B cell (primary cell): ENCODE measurements at regions not wholly inside any gene's neighbourhood (a gene's known extent, or its start where the extent isn't known, plus 50 kb on each side); places are given as distances from the start of the nearest gene placed in this dataset.

Experiments used
- ATAC-seq: fragments of 200-7000 bp; cut with Tn5 transposase; one replicate; pipeline ENCODE4 v1.10.0; 2021; ENCODE audit warnings: low read depth, mild to moderate bottlenecking, moderate number of reproducible peaks, moderate library complexity
- CTCF ChIA-PET: fragments of 350-600 bp; sonication (Branson Sonifier 250); formaldehyde crosslinking; loops from one replicate; lab custom pipeline; 2021; ENCODE audit warnings: antibody characterized with exemption, inconsistent platforms; lab: Charles Lee
- POLR2A ChIA-PET: fragments of 350-600 bp; sonication (Branson Sonifier 250); formaldehyde crosslinking; loops from one replicate; lab custom pipeline; 2021; ENCODE audit warnings: antibody characterized with exemption; lab: Charles Lee
- DNase-seq: peaks from one replicate; pipeline ENCODE4 v3.0.0; 2013
- H2AFZ ChIP-seq: 2 replicates; pipeline ENCODE4 v1.6.1; 2012; ENCODE audit warnings: mild to moderate bottlenecking, low read depth, low read length; ENCODE audit not compliant: insufficient read depth, poor library complexity, severe bottlenecking
- H3K27ac ChIP-seq, 2 donors: 1 replicate in 1 of 2; 2 replicates in 1 of 2; pipeline ENCODE4 v1.5.1; 2012 to 2013; ENCODE audit warnings: low read length in 2 of 2, mild to moderate bottlenecking in 2 of 2, moderate library complexity in 1 of 2
- H3K27me3 ChIP-seq, 4 experiments: fragments of 200-600 bp in 1 of 4; sonication (generic) in 1 of 4; replicated peaks in 1 of 4; 1 replicate in 2 of 4; 2 replicates in 2 of 4; pipeline versions ENCODE4 v1.6.1 to v1.7.0; 2013 to 2016; ENCODE audit warnings: low read length in 3 of 4, mild to moderate bottlenecking in 2 of 4, mixed read lengths in 1 of 4, moderate library complexity in 1 of 4; ENCODE audit not compliant: insufficient read depth in 4 of 4, control insufficient read depth in 3 of 4; ENCODE audit errors: control extremely low read depth in 1 of 4
- H3K36me3 ChIP-seq, 2 experiments: replicated peaks in 1 of 2; 1 replicate in 1 of 2; 2 replicates in 1 of 2; pipeline versions ENCODE4 v1.6.1 to v1.7.1; 2013; ENCODE audit warnings: low read length in 1 of 2; ENCODE audit not compliant: insufficient read depth in 2 of 2, control insufficient read depth in 1 of 2; ENCODE audit errors: control extremely low read depth in 1 of 2, extremely low read depth in 1 of 2
- H3K4me1 ChIP-seq, 2 donors: fragments of 200-600 bp in 1 of 2; sonication (generic) in 1 of 2; 1 replicate in 1 of 2; 2 replicates in 1 of 2; pipeline versions ENCODE4 v1.5.1 to v1.6.1; 2013 to 2017; ENCODE audit warnings: low read length in 2 of 2; ENCODE audit not compliant: control insufficient read depth in 2 of 2, insufficient read depth in 2 of 2
- H3K4me2 ChIP-seq: replicated peaks from 2 replicates; pipeline ENCODE3; 2012; ENCODE audit warnings: mild to moderate bottlenecking, low read depth, low read length; ENCODE audit not compliant: poor library complexity, severe bottlenecking
- H3K4me3 ChIP-seq, 5 experiments: fragments of 200-600 bp in 1 of 5; sonication (generic) in 1 of 5; 1 replicate in 3 of 5; 2 replicates in 2 of 5; pipeline versions ENCODE4 v1.5.1 to v1.7.0; 2011 to 2016; ENCODE audit warnings: low read length in 4 of 5, mild to moderate bottlenecking in 4 of 5, low read depth in 2 of 5, control low read depth in 1 of 5, moderate library complexity in 1 of 5; ENCODE audit not compliant: insufficient read depth in 1 of 5; ENCODE audit errors: control extremely low read depth in 1 of 5, extremely low read depth in 1 of 5
- H3K79me2 ChIP-seq: fragments of 200-600 bp; sonication (generic); one replicate; pipeline ENCODE4 v1.6.0; 2016; ENCODE audit warnings: low read length; ENCODE audit not compliant: control insufficient read depth, insufficient read depth
- H3K9ac ChIP-seq: fragments of 200-600 bp; sonication (generic); 2 replicates; pipeline ENCODE4 v1.6.1; 2017; ENCODE audit warnings: mild to moderate bottlenecking, low read length, moderate library complexity
- H3K9me3 ChIP-seq, 3 donors: one replicate each; pipeline versions ENCODE4 v1.6.1 to v1.7.1; 2013; ENCODE audit warnings: low read length in 2 of 3; ENCODE audit not compliant: control insufficient read depth in 2 of 3, insufficient read depth in 1 of 3; ENCODE audit errors: control extremely low read depth in 1 of 3
- H4K20me1 ChIP-seq: 2 replicates; pipeline ENCODE4 v1.6.0; 2012; ENCODE audit warnings: mild to moderate bottlenecking, low read length; ENCODE audit not compliant: insufficient read depth, control insufficient read depth, poor library complexity, severe bottlenecking
- H3K27ac Mint-ChIP-seq: one replicate; pipeline ENCODE4 v1.8.0; 2021; ENCODE audit warnings: mixed read lengths
- H3K27me3 Mint-ChIP-seq: one replicate; pipeline ENCODE4 v1.8.0; 2021; ENCODE audit warnings: mixed read lengths
- H3K4me1 Mint-ChIP-seq: one replicate; pipeline ENCODE4 v1.8.0; 2021; ENCODE audit warnings: mixed read lengths
- H3K4me3 Mint-ChIP-seq: one replicate; pipeline ENCODE4 v1.8.0; 2021; ENCODE audit warnings: mixed read lengths
- H3K9me3 Mint-ChIP-seq: one replicate; pipeline ENCODE4 v1.8.0; 2022; ENCODE audit warnings: mixed read lengths; ENCODE audit not compliant: insufficient read depth
- EZH2 ChIP-seq: IDR thresholded peaks from 2 replicates; pipeline ENCODE4 v1.6.1; 2012; ENCODE audit warnings: borderline replicate concordance, low read depth, mild to moderate bottlenecking, moderate library complexity, low read length; ENCODE audit not compliant: insufficient read depth, poor library complexity, severe bottlenecking
- WGBS: methylation state at CpG from one replicate; pipeline ENCODE4 v1.1.5; 2013; ENCODE audit warnings: missing lambda C conversion rate; ENCODE audit not compliant: insufficient coverage; 5-methylcytosine and 5-hydroxymethylcytosine counted together
- intact Hi-C: fragments of 100-400 bp; cut with micrococcal nuclease; formaldehyde crosslinking; loops from one replicate; pipeline ENCODE4 v1.10.0; 2022
- TF ChIP-seq, protein P1 (sequence below): fragments of 200-600 bp; IDR thresholded peaks from one replicate; pipeline ENCODE4 v1.8.0; 2022; ENCODE audit warnings: antibody characterized with exemption, mild to moderate bottlenecking

DNA sequence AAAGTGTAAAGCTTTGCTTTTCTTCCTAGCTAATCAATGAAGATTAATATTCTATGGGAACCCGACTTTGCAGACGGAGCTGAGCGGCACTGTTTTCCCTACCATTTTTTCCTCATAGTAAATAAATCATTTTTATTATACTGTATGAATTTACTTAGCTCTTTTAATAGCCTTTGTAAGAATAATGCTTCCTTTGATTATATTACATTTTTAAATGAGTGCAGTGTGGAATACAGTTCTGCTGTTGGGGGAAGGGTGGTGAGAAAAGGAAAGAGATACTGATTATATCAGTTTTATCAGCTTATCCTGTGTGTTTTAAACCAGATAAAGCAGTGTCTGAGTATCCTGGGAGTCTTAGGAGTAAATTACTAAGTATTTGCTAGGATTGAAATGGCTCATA lies 221.4 kb upstream of the RBFOX1 start:
- Histone ChIP-seq H3K79me2 (no peaks in the 10 kb centered on the region), H2AFZ (no peak overlapping the region), H4K20me1 (no peaks in the 10 kb centered on the region), H3K9ac (no peak overlapping the region), H3K4me1 (no peaks in the 10 kb centered on the region), H3K27ac (no peak overlapping the region), H3K4me3 (no peak overlapping the region), H3K4me2 (no peak overlapping the region), H3K27me3 (no peaks in the 10 kb centered on the region), H3K36me3 (no peaks in the 10 kb centered on the region), H3K9me3 (no peaks in the 10 kb centered on the region)
- ATAC-seq, result no peak
- Mint-ChIP-seq H3K4me1 (no peaks in the 10 kb centered on the region), H3K27ac (no peak overlapping the region), H3K27me3 (no peaks in the 10 kb centered on the region), H3K9me3 (peaks cover 7% of the 10 kb centered on the region), H3K4me3 (no peak overlapping the region)
- intact Hi-C loops, result no loop called here
- TF ChIP-seq, protein P1, sequence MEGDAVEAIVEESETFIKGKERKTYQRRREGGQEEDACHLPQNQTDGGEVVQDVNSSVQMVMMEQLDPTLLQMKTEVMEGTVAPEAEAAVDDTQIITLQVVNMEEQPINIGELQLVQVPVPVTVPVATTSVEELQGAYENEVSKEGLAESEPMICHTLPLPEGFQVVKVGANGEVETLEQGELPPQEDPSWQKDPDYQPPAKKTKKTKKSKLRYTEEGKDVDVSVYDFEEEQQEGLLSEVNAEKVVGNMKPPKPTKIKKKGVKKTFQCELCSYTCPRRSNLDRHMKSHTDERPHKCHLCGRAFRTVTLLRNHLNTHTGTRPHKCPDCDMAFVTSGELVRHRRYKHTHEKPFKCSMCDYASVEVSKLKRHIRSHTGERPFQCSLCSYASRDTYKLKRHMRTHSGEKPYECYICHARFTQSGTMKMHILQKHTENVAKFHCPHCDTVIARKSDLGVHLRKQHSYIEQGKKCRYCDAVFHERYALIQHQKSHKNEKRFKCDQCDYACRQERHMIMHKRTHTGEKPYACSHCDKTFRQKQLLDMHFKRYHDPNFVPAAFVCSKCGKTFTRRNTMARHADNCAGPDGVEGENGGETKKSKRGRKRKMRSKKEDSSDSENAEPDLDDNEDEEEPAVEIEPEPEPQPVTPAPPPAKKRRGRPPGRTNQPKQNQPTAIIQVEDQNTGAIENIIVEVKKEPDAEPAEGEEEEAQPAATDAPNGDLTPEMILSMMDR, result no peak
- TF ChIP-seq EZH2, result no peak
- DNase-seq, result no peak
- ChIA-PET CTCF (no interaction called here), POLR2A (no interaction called here)
- no CpG with 5 or more reads among the region's 3 CpGs for WGBS

DNA sequence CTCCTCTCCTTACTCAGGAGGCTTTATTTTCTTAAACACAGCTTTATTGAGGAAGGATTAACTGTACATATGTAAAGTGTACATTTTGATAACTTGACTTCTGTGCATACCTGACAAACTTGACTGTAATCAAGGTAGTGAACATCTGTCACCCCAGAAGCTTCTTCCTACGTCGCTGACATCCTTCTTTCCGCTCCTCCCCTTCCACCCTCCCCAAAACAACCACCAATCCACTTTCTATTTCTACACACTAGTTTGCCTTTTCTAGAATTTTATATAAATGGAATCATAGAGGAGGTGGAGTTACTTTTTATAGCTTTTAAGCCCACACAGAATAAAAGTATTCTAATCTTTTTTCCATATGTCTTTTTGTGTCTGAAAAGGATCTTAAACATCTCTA lies 225.2 kb upstream of the RBFOX1 start:
- H4K20me1 ChIP-seq, result no peaks in the 10 kb centered on the region
- ChIA-PET CTCF (no interaction called here), POLR2A (no interaction called here)
- intact Hi-C loops, result no loop called here
- H3K4me3 ChIP-seq, result no peak overlapping the region
- no peaks in the 10 kb centered on the region for H3K27me3 Mint-ChIP-seq
- no peaks in the 10 kb centered on the region for H3K9me3 ChIP-seq
- no peak overlapping the region for H3K4me2 ChIP-seq
- no peak overlapping the region for H3K27ac ChIP-seq
- no peaks in the 10 kb centered on the region for H3K27me3 ChIP-seq
- no CpG with 5 or more reads among the region's 3 CpGs for WGBS
- TF ChIP-seq, protein P1, result no peak
- no peaks in the 10 kb centered on the region for H3K79me2 ChIP-seq
- no peaks in the 10 kb centered on the region for H3K4me1 Mint-ChIP-seq
- no peak for ATAC-seq
- no peak overlapping the region for H2AFZ ChIP-seq
- H3K4me3 Mint-ChIP-seq, result no peak overlapping the region
- H3K27ac Mint-ChIP-seq, result no peak overlapping the region
- H3K4me1 ChIP-seq, result no peaks in the 10 kb centered on the region
- no peak for DNase-seq
- peaks cover 3% of the 10 kb centered on the region for H3K9me3 Mint-ChIP-seq
- H3K36me3 ChIP-seq, result no peaks in the 10 kb centered on the region
- no peak overlapping the region for H3K9ac ChIP-seq
